ENCODE measurements at regions not wholly inside any gene's neighbourhood (a gene's known extent, or its start where the extent isn't known, plus 50 kb on each side); places are given as distances from the start of the nearest gene placed in this dataset.

- TF ChIP-seq, protein P1, sequence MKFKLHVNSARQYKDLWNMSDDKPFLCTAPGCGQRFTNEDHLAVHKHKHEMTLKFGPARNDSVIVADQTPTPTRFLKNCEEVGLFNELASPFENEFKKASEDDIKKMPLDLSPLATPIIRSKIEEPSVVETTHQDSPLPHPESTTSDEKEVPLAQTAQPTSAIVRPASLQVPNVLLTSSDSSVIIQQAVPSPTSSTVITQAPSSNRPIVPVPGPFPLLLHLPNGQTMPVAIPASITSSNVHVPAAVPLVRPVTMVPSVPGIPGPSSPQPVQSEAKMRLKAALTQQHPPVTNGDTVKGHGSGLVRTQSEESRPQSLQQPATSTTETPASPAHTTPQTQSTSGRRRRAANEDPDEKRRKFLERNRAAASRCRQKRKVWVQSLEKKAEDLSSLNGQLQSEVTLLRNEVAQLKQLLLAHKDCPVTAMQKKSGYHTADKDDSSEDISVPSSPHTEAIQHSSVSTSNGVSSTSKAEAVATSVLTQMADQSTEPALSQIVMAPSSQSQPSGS (IDR thresholded peaks at IDR 0.05; ENCODE audit: low read length), result no peak
- TF ChIP-seq HDAC2 (IDR thresholded peaks at IDR 0.05; ENCODE audit: borderline replicate concordance in 1 of 2, low read depth in 2 of 2, low read length in 2 of 2) (no peak), MAFK (IDR thresholded peaks at IDR 0.05; ENCODE audit: low read depth, low read length) (no peak)
These were observed 200.2 kb upstream of the ZNF536 start (continued) for GRCh38 chr19:30171795-30172612.

All from H1 (cell line).